ENCODE measurements at regions not wholly inside any gene's neighbourhood (a gene's known extent, or its start where the extent isn't known, plus 50 kb on each side); places are given as distances from the start of the nearest gene placed in this dataset.

DNA sequence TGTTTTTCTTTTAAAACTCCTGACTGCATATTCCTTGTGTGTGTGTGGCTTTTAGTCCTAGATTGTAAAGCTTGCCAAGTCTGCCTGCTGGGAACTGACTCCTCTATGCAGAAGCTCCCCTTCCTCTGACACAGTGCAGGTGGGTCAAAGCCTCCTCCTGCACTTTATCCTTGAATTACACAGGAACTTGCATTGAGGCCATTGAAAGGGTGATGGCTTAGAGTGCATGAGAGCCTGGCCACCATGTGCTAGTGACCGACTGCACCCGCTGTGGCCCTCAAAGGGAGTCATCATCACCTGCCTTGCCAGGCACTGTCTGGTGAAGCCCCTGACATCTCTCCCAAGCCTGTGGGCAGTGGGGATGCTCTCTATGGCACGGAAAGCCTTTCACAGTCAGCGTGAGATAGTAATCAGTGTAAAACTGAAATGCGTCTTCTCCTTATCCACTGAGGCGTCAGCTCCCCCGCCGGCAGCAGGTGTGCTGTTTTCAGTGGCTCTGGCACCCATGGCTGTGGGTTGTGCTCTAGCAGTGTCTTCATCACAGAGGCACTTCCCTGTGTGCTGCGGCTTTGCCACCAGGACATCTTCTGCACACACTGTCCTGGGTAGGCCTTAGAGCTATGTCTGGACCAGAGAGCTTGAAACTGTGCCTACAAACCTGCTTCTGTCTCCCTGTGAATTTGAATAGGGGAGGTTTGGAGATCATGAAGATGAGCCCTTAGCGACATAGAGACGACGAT, 87.9 kb downstream of the THBS2 start:
- H3K4me3 ChIP-seq (ENCODE audit: low read length) = no peak overlapping the region
- no peak for TF ChIP-seq ZNF274 (IDR thresholded peaks at IDR 0.05; ENCODE audit: low read depth, low read length)

DNA sequence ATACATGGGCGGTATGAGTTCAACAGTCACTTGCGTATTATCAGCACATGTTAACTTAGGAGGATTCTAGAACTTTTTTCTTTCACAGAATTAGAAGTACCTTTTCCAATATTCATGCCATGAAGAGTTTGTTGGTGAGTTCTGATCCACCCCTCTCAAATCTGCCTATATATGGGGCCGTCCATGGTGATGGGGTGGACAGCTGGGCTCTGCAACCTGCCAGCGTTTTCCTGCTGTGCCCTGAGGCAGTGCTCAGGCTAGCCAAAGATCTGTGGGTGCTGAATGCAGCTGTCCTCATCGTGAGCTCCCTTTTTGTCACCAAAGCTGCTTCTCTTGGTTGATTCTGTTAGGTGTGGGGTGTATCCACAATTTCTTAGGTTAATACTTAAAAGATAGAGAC, 88.7 kb downstream of the THBS2 start:
- no peak for TF ChIP-seq ZNF274 (IDR thresholded peaks at IDR 0.05; ENCODE audit: low read depth, low read length)

DNA sequence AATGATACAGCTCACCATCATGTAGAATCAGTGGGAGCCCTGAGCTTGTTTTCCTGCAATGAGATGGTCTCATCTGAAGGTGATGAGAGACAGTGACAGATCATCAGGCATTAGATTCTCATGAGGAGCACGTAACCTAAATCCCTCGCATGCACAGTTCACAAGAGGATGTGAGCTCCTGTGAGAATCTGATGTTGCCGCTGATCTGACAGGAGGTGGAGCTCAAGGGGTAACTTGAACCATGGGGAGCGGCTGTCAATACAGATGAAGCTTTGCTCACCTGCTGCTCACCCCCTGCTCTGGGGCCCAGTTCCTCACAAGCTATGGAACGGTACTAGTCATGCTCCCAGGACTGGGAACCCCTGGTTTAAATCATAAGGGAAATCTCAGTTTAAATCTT, 89.2 kb downstream of the THBS2 start:
- no peak for TF ChIP-seq ZNF274 (IDR thresholded peaks at IDR 0.05; ENCODE audit: low read depth, low read length)
- no peak overlapping the region for H3K4me3 ChIP-seq (ENCODE audit: low read length)

More for the DNA sequence above, 88.7 kb downstream of the THBS2 start:
- no peak overlapping the region for H3K4me3 ChIP-seq (ENCODE audit: low read length)

DNA sequence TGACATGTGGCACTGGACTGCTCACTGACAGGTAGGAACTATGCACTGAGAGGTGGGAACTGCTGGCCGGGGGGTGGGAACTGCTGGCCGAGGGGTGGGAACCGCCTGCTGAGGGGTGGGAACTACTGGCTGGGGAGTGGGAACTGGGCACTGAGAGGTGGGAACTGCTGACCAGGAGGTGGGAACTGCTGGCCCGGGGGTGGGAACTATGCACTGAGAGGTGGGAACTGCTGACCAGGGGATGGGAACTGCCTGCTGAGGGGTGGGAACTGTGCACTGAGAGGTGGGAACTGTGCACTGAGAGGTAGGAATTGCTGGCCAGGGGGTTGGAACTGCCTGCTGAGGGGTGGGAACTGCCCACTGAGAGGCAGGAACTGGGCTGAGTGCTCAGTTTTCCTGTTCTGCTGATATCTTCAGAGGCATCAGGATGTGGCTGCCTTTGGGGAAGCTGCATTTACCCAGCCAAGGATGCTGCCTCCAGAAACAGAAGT, 90.2 kb downstream of the THBS2 start:
- H3K4me3 ChIP-seq (ENCODE audit: low read length) = no peak overlapping the region
- TF ChIP-seq ZNF274 (IDR thresholded peaks at IDR 0.05; ENCODE audit: low read depth, low read length) = no peak

DNA sequence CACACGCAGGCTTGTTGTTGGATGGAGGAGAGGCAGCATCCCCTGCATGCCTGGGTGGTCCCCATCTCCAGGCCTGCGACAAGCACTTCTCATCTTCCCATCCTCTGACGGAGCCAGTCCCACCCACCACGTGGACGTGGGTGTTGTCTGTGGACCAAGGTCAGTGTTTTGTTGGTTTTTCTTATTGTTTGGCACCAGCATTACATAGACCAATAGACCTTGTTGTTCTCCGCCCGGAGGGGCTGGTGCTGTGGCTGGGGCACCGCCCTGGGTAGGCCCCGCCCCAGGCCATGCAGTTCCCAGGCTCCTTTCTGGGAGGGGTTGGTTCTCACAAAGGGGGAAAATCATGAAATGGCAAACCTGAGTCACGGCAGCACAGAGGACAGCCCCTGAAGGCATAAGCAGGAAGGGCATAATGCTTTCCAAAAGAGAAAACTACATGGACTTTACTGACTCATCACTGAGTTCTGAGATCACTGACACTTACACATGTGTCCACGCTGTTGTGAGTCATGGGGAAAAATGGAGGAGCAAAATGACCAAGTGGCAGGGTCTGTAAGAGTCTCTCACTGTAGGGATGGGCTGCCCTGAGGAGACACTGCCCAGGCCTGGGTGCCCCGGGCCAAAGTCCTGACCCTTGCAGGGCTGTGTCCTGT, 90.8 kb downstream of the THBS2 start:
- H3K4me3 ChIP-seq (ENCODE audit: low read length) = no peak overlapping the region
- no peak for TF ChIP-seq ZNF274 (IDR thresholded peaks at IDR 0.05; ENCODE audit: low read depth, low read length)

GRCh38 chr6:169162249-169162648, 91.4 kb downstream of the THBS2 start:
- TF ChIP-seq ZNF274 (IDR thresholded peaks at IDR 0.05; ENCODE audit: low read depth, low read length) = no peak
- H3K4me3 ChIP-seq (ENCODE audit: low read length) = no peak overlapping the region

DNA sequence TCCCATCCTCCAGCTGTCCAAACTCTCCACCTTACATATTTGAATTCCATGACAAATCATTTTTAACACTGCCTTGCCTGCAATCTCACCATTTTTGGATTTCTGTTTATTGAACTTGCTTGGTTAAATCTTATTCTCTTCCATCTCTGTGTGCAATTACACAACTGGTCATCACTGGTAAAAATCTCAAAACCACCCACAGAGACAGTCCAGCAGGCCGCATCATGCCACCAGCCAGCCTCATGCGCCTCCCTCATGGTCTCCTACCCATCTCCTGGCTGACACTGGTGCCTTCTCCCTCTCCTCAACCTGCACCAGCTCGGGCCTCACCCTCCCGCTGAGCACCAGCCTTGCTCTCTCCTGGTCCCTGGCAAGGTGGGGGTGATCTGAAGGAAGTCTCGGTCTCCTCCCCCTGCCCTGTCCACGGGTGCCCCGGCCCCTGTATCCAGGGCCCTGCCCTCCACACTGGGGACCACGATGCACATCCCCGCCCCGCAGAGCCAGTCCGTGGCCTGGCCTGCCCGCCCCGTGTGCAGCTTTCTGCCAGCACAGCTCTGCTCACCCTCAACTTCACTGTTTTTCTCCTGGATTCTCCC, 92.0 kb downstream of the THBS2 start:
- H3K4me3 ChIP-seq (ENCODE audit: low read length) = no peak overlapping the region
- no peak for TF ChIP-seq ZNF274 (IDR thresholded peaks at IDR 0.05; ENCODE audit: low read depth, low read length)

- TF ChIP-seq ZNF274 (IDR thresholded peaks at IDR 0.05; ENCODE audit: low read depth, low read length) = no peak
- no peak overlapping the region for H3K4me3 ChIP-seq (ENCODE audit: low read length)
Measured at GRCh38 chr6:169160855-169161560, 92.6 kb downstream of the THBS2 start.

GRCh38 chr6:169160091-169160854, 93.4 kb downstream of the THBS2 start:
- TF ChIP-seq ZNF274 (IDR thresholded peaks at IDR 0.05; ENCODE audit: low read depth, low read length) = no peak
- H3K4me3 ChIP-seq (ENCODE audit: low read length) = no peak overlapping the region

- no peak for TF ChIP-seq ZNF274 (IDR thresholded peaks at IDR 0.05; ENCODE audit: low read depth, low read length)
Measured at GRCh38 chr6:169159331-169159730, 94.3 kb downstream of the THBS2 start.

DNA sequence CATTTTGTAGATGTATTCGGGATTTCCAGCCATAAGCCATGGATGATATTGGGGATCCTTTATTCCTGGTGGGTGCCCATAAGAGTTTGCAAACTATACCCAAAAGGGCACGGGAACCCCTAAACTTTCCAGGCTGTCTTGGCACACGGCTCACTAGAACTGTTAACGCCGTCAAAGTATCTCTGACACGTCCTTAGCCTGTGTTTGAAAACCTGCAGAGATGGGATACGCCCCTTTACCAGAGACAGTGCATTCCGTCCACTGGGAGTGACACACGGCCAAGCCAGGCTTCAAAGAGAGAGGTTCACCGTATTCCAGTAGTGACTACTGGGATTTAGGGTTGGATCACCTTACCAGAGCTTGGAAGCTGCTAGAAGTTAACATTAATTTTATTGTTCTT, 95.0 kb downstream of the THBS2 start:
- no peak for TF ChIP-seq ZNF274 (IDR thresholded peaks at IDR 0.05; ENCODE audit: low read depth, low read length)
- no peak overlapping the region for H3K4me3 ChIP-seq (ENCODE audit: low read length)

More at GRCh38 chr6:169159331-169159730, 94.3 kb downstream of the THBS2 start:
- no peak overlapping the region for H3K4me3 ChIP-seq (ENCODE audit: low read length)

DNA sequence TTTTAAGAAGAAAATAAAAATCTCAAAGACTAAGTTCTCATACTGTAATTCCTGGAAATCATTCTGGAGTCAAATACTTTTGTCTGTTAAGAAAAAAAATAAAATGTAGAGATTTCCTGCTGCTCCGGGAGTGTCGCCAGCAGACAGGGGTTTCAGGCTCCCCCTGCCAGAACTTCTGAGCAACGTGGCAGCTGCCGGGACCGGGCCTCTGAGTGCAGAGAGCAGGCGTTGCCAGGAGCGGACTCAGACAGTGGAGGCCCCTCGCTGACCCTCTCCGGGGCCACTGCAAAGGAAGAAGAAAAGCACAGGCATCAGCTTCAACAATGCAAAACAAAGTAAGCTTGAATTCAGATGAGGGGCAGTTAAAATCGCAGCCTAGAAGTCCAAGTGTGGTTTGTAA, 95.5 kb downstream of the THBS2 start:
- no peak for TF ChIP-seq ZNF274 (IDR thresholded peaks at IDR 0.05; ENCODE audit: low read depth, low read length)
- no peak overlapping the region for H3K4me3 ChIP-seq (ENCODE audit: low read length)

DNA sequence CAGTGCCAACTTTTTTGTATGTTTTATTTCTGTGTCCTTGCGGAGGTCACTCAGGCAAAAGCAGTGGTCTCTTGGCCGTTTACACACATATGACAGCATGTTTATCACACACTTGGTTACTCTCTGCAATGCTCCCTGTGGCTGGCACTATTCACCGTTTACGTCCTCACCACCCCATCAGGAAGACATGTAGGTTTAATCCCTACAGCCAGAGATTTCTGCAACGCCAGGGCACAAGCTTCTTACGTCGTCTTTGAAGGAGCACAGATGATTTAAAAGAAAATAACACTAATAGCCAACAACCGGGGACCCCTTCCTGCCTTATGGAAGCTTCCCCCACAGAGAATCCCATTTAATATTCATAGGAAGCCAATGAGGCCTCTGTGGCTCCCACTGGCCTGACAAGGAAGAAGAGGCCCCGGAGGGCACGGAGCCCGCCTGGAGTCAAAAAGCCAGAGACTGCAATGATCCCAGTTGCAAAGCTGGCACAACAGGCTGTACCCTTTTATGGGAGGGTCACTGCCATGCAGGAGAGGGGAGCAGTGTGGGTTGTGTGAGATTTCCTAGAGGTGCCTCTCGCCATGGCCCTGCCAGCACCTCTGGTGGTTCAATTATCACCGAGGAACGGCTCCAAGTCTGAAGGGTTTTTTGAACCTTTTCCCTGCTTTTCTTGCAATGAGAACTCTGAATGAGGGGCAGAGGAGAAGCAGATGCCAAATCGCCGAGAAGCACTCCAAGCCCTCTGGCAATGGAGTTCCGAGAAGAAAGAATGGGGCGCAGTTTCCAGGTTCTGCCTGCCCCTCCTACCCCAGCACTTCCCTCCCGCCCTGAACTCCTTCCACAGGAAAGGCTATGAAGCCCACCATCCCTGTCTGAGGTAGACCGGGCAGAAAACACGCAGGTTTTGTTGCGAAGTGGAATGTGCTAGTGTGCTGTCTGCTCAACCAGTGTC, 96.2 kb downstream of the THBS2 start:
- no peak overlapping the region for H3K4me3 ChIP-seq (ENCODE audit: low read length)
- TF ChIP-seq ZNF274 (IDR thresholded peaks at IDR 0.05; ENCODE audit: low read depth, low read length) = no peak
